ENCODE measurements at regions not wholly inside any gene's neighbourhood (a gene's known extent, or its start where the extent isn't known, plus 50 kb on each side); places are given as distances from the start of the nearest gene placed in this dataset.
"Not testable (repeated sequence)": the region's sequence is repeated elsewhere in the genome, so short reads cannot be mapped to it uniquely, and the experiment has no call there.

GRCh38 chr1:120534361-120535047 is 119.7 kb downstream of the NBPF8 start:
- POLR2A ChIA-PET; H3F3A ChIP-seq (replicated peaks; ENCODE audit: insufficient read depth); H3K79me2 ChIP-seq (ENCODE audit: insufficient read depth); H3K4me3 ChIP-seq (ENCODE audit: low read depth in 2 of 2, low read length in 1 of 2); H3K9me3 ChIP-seq; H3K4me1 ChIP-seq (ENCODE audit: control insufficient read depth in 1 of 2, insufficient read depth in 2 of 2, low read depth in 1 of 2, low read length in 1 of 2); H2AFZ ChIP-seq (ENCODE audit: low read depth); DNase-seq; H3K36me3 ChIP-seq (replicated peaks in 1 of 2; ENCODE audit: control insufficient read depth in 1 of 2, insufficient read depth in 2 of 2, low read length in 1 of 2); H3K9me2 ChIP-seq; H3K27me3 ChIP-seq (ENCODE audit: insufficient read depth); H4K20me1 ChIP-seq (ENCODE audit: insufficient read depth); CTCF ChIA-PET: not testable (repeated sequence)
- TF ChIP-seq PBX3 (IDR thresholded peaks at IDR 0.05): peak; percentile 9; the same call in 1 of the 2 replicates
- peak in 1 of 2 experiments; percentile 43; a peak in 1 of 4 replicates for TF ChIP-seq EP300 (IDR thresholded peaks at IDR 0.05; ENCODE audit: borderline replicate concordance in 1 of 2, low read depth in 1 of 2, low read length in 1 of 2)
- H3K9ac ChIP-seq: peak overlapping the region; percentile 63; the same call in 1 of the 2 replicates
- WGBS (ENCODE audit: low lambda C conversion rate): 14% methylated on average over 2 of the region's 2 CpGs
- peak overlapping the region in 1 of 2 experiments; percentile 97; a peak in 2 of 4 replicates for H3K27ac ChIP-seq (ENCODE audit: low read depth in 2 of 2, low read length in 1 of 2)
- peak overlapping the region; percentile 30; the same call in 1 of the 2 replicates for H3K4me2 ChIP-seq

- H4K20me1 ChIP-seq (ENCODE audit: insufficient read depth); H3K4me1 ChIP-seq (ENCODE audit: control insufficient read depth in 1 of 2, insufficient read depth in 2 of 2, low read depth in 1 of 2, low read length in 1 of 2); CTCF ChIA-PET; H2AFZ ChIP-seq (ENCODE audit: low read depth); H3K9me2 ChIP-seq; POLR2A ChIA-PET; H3K9me3 ChIP-seq; H3K27me3 ChIP-seq (ENCODE audit: insufficient read depth); H3K4me3 ChIP-seq (ENCODE audit: low read depth in 2 of 2, low read length in 1 of 2); DNase-seq; H3K36me3 ChIP-seq (replicated peaks in 1 of 2; ENCODE audit: control insufficient read depth in 1 of 2, insufficient read depth in 2 of 2, low read length in 1 of 2); H3F3A ChIP-seq (replicated peaks; ENCODE audit: insufficient read depth); H3K79me2 ChIP-seq (ENCODE audit: insufficient read depth): not testable (repeated sequence)
- Histone ChIP-seq H3K4me2 (peak overlapping the region; percentile 30; the same call in 1 of the 2 replicates), H3K9ac (peak overlapping the region; percentile 63; the same call in 1 of the 2 replicates), H3K27ac (ENCODE audit: low read depth in 2 of 2, low read length in 1 of 2) (peak overlapping the region in 1 of 2 experiments; percentile 97; a peak in 2 of 4 replicates)
- WGBS (ENCODE audit: low lambda C conversion rate): 24% methylated on average over 1 of the region's 1 CpG
These were observed 120.2 kb downstream of the NBPF8 start for GRCh38 chr1:120535052-120535451.

GRCh38 chr1:120541394-120541793 is 126.6 kb downstream of the NBPF8 start:
- H2AFZ ChIP-seq (ENCODE audit: low read depth); H3K27ac ChIP-seq (ENCODE audit: low read depth in 2 of 2, low read length in 1 of 2); H3K9me2 ChIP-seq; H3K36me3 ChIP-seq (replicated peaks in 1 of 2; ENCODE audit: control insufficient read depth in 1 of 2, insufficient read depth in 2 of 2, low read length in 1 of 2); DNase-seq; H3F3A ChIP-seq (replicated peaks; ENCODE audit: insufficient read depth); H3K4me2 ChIP-seq; H4K20me1 ChIP-seq (ENCODE audit: insufficient read depth); POLR2A ChIA-PET; H3K79me2 ChIP-seq (ENCODE audit: insufficient read depth); H3K27me3 ChIP-seq (ENCODE audit: insufficient read depth); H3K9me3 ChIP-seq; H3K4me1 ChIP-seq (ENCODE audit: control insufficient read depth in 1 of 2, insufficient read depth in 2 of 2, low read depth in 1 of 2, low read length in 1 of 2); H3K4me3 ChIP-seq (ENCODE audit: low read depth in 2 of 2, low read length in 1 of 2); H3K9ac ChIP-seq; CTCF ChIA-PET: not testable (repeated sequence)
- 38% methylated on average over 2 of the region's 5 CpGs for WGBS (ENCODE audit: low lambda C conversion rate)

- CTCF ChIA-PET; H3K4me3 ChIP-seq (ENCODE audit: low read depth in 2 of 2, low read length in 1 of 2); H3K27me3 ChIP-seq (ENCODE audit: insufficient read depth); H3K4me1 ChIP-seq (ENCODE audit: control insufficient read depth in 1 of 2, insufficient read depth in 2 of 2, low read depth in 1 of 2, low read length in 1 of 2); H3K4me2 ChIP-seq; H3K79me2 ChIP-seq (ENCODE audit: insufficient read depth); H4K20me1 ChIP-seq (ENCODE audit: insufficient read depth); H3K9me2 ChIP-seq; H2AFZ ChIP-seq (ENCODE audit: low read depth); H3K36me3 ChIP-seq (replicated peaks in 1 of 2; ENCODE audit: control insufficient read depth in 1 of 2, insufficient read depth in 2 of 2, low read length in 1 of 2); H3K9ac ChIP-seq; DNase-seq; H3K9me3 ChIP-seq; H3F3A ChIP-seq (replicated peaks; ENCODE audit: insufficient read depth); POLR2A ChIA-PET: not testable (repeated sequence)
- peak overlapping the region in 1 of 2 experiments; percentile 51; a peak in 1 of 4 replicates for H3K27ac ChIP-seq (ENCODE audit: low read depth in 2 of 2, low read length in 1 of 2)
- WGBS (ENCODE audit: low lambda C conversion rate): no CpG with 5 or more reads among the region's 2 CpGs
These were observed 127.5 kb downstream of the NBPF8 start for GRCh38 chr1:120542365-120542764.

GRCh38 chr1:120542940-120543339 is 128.1 kb downstream of the NBPF8 start:
- H3K36me3 ChIP-seq (replicated peaks in 1 of 2; ENCODE audit: control insufficient read depth in 1 of 2, insufficient read depth in 2 of 2, low read length in 1 of 2); CTCF ChIA-PET; H3K4me2 ChIP-seq; DNase-seq; H3F3A ChIP-seq (replicated peaks; ENCODE audit: insufficient read depth); H3K4me1 ChIP-seq (ENCODE audit: control insufficient read depth in 1 of 2, insufficient read depth in 2 of 2, low read depth in 1 of 2, low read length in 1 of 2); H3K27me3 ChIP-seq (ENCODE audit: insufficient read depth); H3K4me3 ChIP-seq (ENCODE audit: low read depth in 2 of 2, low read length in 1 of 2); H4K20me1 ChIP-seq (ENCODE audit: insufficient read depth); H3K9me2 ChIP-seq; H2AFZ ChIP-seq (ENCODE audit: low read depth); H3K9me3 ChIP-seq; H3K9ac ChIP-seq; H3K79me2 ChIP-seq (ENCODE audit: insufficient read depth); POLR2A ChIA-PET: not testable (repeated sequence)
- peak overlapping the region in 1 of 2 experiments; percentile 51; a peak in 1 of 4 replicates for H3K27ac ChIP-seq (ENCODE audit: low read depth in 2 of 2, low read length in 1 of 2)
- 100% methylated on average over 1 of the region's 2 CpGs for WGBS (ENCODE audit: low lambda C conversion rate)

Measured in SK-N-SH (cell line).